ENCODE measurements at regions not wholly inside any gene's neighbourhood (a gene's known extent, or its start where the extent isn't known, plus 50 kb on each side); places are given as distances from the start of the nearest gene placed in this dataset.

GRCh38 chr7:68143345-68143744 is 1146.7 kb downstream of the TYW1 start:
- DNase-seq (no peak), ATAC-seq (ENCODE audit: low read depth) (no peak)
- Histone ChIP-seq H2AFZ (replicated peaks; ENCODE audit: low read length, poor library complexity) (no peak overlapping the region), H2AK9ac (replicated peaks; ENCODE audit: low read depth, low read length, poor library complexity) (no peak overlapping the region), H2BK120ac (ENCODE audit: low read depth, low read length) (no peak overlapping the region), H3K9ac (ENCODE audit: low read depth, low read length) (no peak overlapping the region), H3K56ac (ENCODE audit: extremely low read depth, insufficient read depth, low read length) (no peak overlapping the region), H3K27me3 (ENCODE audit: control insufficient read depth, insufficient read depth, low read length) (no peaks in the 10 kb centered on the region), H3K27ac (ENCODE audit: insufficient read depth, low read length) (no peak overlapping the region), H2BK15ac (ENCODE audit: low read depth, low read length) (no peak overlapping the region), H4K91ac (ENCODE audit: insufficient read depth, low read depth, low read length) (no peak overlapping the region), H4K20me1 (ENCODE audit: insufficient read depth, low read length) (no peaks in the 10 kb centered on the region), H4K8ac (ENCODE audit: low read depth in 2 of 2, low read length in 2 of 2) (no peak overlapping the region), H3K23ac (ENCODE audit: low read depth, low read length) (no peak overlapping the region), H3K9me3 (ENCODE audit: control insufficient read depth, insufficient read depth, low read length) (peaks cover 6% of the 10 kb centered on the region; the same call in 1 of the 2 replicates), H3K4me1 (ENCODE audit: control insufficient read depth, insufficient read depth, low read length) (no peaks in the 10 kb centered on the region), H4K5ac (ENCODE audit: low read depth, low read length) (no peak overlapping the region), H2BK20ac (ENCODE audit: low read depth, low read length) (no peak overlapping the region), H3K4ac (ENCODE audit: low read depth, low read length) (no peak overlapping the region), H3K79me1 (ENCODE audit: low read depth in 1 of 2, low read length in 2 of 2) (no peaks in the 10 kb centered on the region), H3K4me2 (ENCODE audit: low read depth, low read length) (no peak overlapping the region), H3K9me1 (ENCODE audit: insufficient read depth, low read length) (no peaks in the 10 kb centered on the region), H3K14ac (replicated peaks; ENCODE audit: low read depth, low read length) (no peak overlapping the region), H2BK5ac (ENCODE audit: low read depth, low read length, poor library complexity, severe bottlenecking) (no peak overlapping the region), H3K4me3 (ENCODE audit: insufficient read depth, low read depth, low read length) (no peak overlapping the region), H2AK5ac (ENCODE audit: low read depth, low read length) (no peak overlapping the region), H3K18ac (ENCODE audit: low read depth, low read length) (no peak overlapping the region), H3K36me3 (ENCODE audit: control insufficient read depth, insufficient read depth, low read length) (no peaks in the 10 kb centered on the region)
- ChIA-PET POLR2A (ENCODE audit: unreplicated experiment) (no interaction called here), CTCF (no interaction called here)
- in situ Hi-C loops (cut with MboI; ENCODE audit: low sequenced_read_pairs) (no loop called here), intact Hi-C loops (cut with micrococcal nuclease) (no loop called here), dilution Hi-C loops (cut with HindIII; ENCODE audit: low sequenced_read_pairs, unreplicated experiment) (no loop called here)
- BruUV-seq (replicated peaks), result no TSS peak
- no peak for TF ChIP-seq SMC3 (IDR thresholded peaks at IDR 0.05; ENCODE audit: low read depth, low read length)
- TF ChIP-seq MAFK (IDR thresholded peaks at IDR 0.05; ENCODE audit: low read depth, low read length), result no peak
- TF ChIP-seq USF2 (IDR thresholded peaks at IDR 0.05; ENCODE audit: low read depth, low read length), result no peak
- TF ChIP-seq POLR2A (IDR thresholded peaks at IDR 0.05; ENCODE audit: low read depth, low read length), result no peak
- TF ChIP-seq RCOR1 (IDR thresholded peaks at IDR 0.05; ENCODE audit: insufficient replicate concordance, low read length), result no peak
- no peak for TF ChIP-seq BHLHE40 (IDR thresholded peaks at IDR 0.05; ENCODE audit: low read depth, low read length)
- TF ChIP-seq CEBPB (IDR thresholded peaks at IDR 0.05; ENCODE audit: low read depth, low read length), result no peak
- no peak for TF ChIP-seq MAZ (IDR thresholded peaks at IDR 0.05; ENCODE audit: borderline replicate concordance, low read depth, low read length)
- no peak for TF ChIP-seq NFE2L2 (IDR thresholded peaks at IDR 0.05; ENCODE audit: low read depth, low read length)

Measured in IMR-90 (cell line).